HUES48 (cell line): ENCODE measurements at regions not wholly inside any gene's neighbourhood (a gene's known extent, or its start where the extent isn't known, plus 50 kb on each side); places are given as distances from the start of the nearest gene placed in this dataset.

Experiments used
- H3K27ac ChIP-seq: one replicate; pipeline ENCODE4 v1.7.0; 2013; ENCODE audit warnings: low read depth, low read length, inconsistent platforms
- H3K27me3 ChIP-seq: 2 replicates; pipeline ENCODE4 v1.6.1; 2013; ENCODE audit warnings: mild to moderate bottlenecking, low read length; ENCODE audit not compliant: control insufficient read depth, insufficient read depth
- H3K36me3 ChIP-seq: 2 replicates; pipeline ENCODE4 v1.6.1; 2013; ENCODE audit warnings: low read length; ENCODE audit not compliant: control insufficient read depth, insufficient read depth
- H3K4me1 ChIP-seq: 2 replicates; pipeline ENCODE4 v1.6.1; 2013; ENCODE audit warnings: mild to moderate bottlenecking, low read length; ENCODE audit not compliant: control insufficient read depth, insufficient read depth
- H3K4me3 ChIP-seq: 2 replicates; pipeline ENCODE4 v1.5.1; 2013; ENCODE audit warnings: mild to moderate bottlenecking, low read depth, low read length
- H3K9ac ChIP-seq: 2 replicates; pipeline ENCODE4 v1.6.1; 2013; ENCODE audit warnings: mild to moderate bottlenecking, low read depth, low read length, moderate library complexity
- H3K9me3 ChIP-seq: 2 replicates; pipeline ENCODE4 v1.6.1; 2013; ENCODE audit warnings: low read length; ENCODE audit not compliant: control insufficient read depth, insufficient read depth

DNA sequence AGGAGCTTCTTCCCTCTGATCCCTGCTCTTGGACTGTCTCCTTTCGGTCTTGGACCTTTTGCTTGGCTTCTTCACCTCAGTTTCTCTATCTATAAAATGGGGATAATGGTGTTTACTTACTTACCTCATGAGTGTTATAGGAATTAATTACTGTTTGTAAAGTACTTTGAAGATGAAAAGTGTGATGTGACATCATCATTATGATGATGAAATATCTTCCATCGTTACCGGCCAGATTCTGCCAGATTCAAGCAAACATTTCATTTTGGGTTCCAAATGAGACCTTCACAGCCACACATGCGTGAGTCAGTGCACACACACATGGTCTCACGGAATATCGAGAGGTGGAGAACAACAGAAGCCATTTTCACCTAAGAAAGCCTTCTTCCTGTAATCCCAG, 220.1 kb upstream of the RPL34 start:
- H3K9ac ChIP-seq: no peak overlapping the region
- H3K9me3 ChIP-seq: no peaks in the 10 kb centered on the region; the same call in 1 of the 2 replicates
- H3K36me3 ChIP-seq: no peaks in the 10 kb centered on the region
- H3K27me3 ChIP-seq: no peaks in the 10 kb centered on the region
- no peak overlapping the region for H3K4me3 ChIP-seq
- no peak overlapping the region for H3K27ac ChIP-seq
- H3K4me1 ChIP-seq: peaks cover 8% of the 10 kb centered on the region; the same call in 1 of the 2 replicates

DNA sequence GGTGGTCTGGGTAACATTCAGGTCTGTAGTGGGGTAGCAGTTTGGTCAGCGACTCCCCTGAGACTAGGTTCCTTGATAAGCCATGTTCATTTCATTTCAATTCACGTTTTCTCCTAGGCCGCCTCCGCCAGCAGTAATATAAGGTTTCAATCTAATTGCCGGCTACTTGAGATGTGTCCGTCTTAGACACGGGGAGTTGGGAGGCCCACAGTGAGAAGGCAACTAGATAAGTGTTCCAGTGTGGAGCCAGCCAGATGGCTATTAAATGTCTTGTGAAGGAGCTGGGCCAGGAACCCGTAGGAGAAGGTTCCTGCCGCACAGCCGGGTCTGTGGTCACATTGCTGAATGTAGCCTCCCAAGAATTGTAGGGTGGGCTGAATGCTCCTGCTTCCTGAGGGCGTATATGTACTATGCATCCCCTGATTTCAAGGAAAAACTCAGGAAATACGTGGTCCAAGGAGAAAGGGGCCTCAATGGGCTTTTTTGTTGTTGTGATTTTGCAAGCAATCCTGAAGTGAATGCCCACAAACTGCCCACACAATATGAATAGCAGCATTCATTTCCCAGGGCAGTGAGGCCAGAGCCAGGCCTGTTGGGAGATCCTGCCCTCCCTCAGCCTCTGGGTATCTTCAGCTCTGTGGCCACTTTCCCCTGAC, 220.6 kb upstream of the RPL34 start:
- Histone ChIP-seq H3K9me3 (no peaks in the 10 kb centered on the region; the same call in 1 of the 2 replicates), H3K36me3 (no peaks in the 10 kb centered on the region), H3K27me3 (no peaks in the 10 kb centered on the region), H3K4me3 (no peak overlapping the region), H3K4me1 (peaks cover 8% of the 10 kb centered on the region; the same call in 1 of the 2 replicates), H3K27ac (no peak overlapping the region), H3K9ac (no peak overlapping the region)

DNA sequence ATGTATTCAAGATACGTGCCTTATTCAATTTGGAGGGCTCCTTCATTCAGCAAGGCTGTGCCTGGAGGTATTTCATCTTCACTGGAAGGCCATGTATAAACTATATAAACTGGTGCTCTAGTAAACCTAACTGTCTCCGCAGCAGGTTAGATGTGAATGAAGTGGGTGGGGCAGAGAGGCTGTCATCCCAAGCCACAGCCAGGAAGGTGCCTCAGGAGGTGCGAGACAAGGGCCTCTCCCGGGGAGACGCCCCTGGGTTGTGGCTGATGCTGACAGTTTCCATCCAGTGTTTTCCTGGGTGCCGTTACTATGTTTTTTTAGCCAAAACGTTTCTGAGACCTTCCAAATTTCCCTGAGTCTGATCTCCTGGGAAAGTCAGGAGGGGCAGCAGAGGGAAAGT, 221.5 kb upstream of the RPL34 start:
- no peak overlapping the region for H3K9ac ChIP-seq
- H3K4me3 ChIP-seq: no peak overlapping the region
- H3K4me1 ChIP-seq: peaks cover 8% of the 10 kb centered on the region; the same call in 1 of the 2 replicates
- H3K9me3 ChIP-seq: no peaks in the 10 kb centered on the region
- H3K27ac ChIP-seq: no peak overlapping the region
- no peaks in the 10 kb centered on the region for H3K27me3 ChIP-seq
- no peaks in the 10 kb centered on the region for H3K36me3 ChIP-seq

DNA sequence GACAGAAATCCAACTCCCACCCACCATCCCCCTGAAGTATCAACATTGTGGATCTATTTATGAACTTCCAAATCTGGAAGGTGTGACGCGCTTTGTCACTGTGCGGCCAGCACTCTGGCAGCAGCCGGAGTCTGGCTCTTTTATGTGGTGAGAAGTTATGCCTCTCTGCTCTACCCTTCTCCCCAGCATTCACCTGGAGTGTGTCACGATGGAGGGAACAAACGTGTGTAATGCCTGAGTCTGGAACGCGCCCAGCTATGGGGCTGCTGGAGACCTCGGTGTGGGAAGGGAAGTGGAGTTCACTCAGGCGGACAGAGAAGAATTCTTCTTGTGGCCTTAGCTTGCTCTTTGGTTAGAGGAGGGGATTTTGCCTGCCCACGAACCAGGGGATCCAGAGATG, 222.1 kb upstream of the RPL34 start:
- Histone ChIP-seq H3K27ac (no peak overlapping the region), H3K9ac (no peak overlapping the region), H3K36me3 (no peaks in the 10 kb centered on the region), H3K9me3 (no peaks in the 10 kb centered on the region), H3K4me1 (peaks cover 8% of the 10 kb centered on the region; the same call in 1 of the 2 replicates), H3K27me3 (no peaks in the 10 kb centered on the region), H3K4me3 (no peak overlapping the region)

DNA sequence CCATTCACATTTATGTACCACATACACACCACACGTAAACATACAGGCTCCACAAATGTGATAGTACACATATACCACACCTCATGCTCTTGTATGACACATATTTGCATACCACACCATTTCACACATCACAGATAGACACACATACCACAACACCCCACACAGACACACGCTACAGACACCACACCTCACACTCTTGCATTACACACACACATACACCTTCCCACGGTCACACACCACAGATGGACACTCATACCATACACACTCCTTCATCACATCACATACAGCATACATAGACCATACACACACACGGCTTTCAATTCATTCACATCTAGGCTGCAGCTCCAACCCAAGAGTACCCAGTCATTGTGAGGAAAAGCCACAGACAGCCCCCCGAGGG, 222.5 kb upstream of the RPL34 start:
- H3K4me1 ChIP-seq: peaks cover 8% of the 10 kb centered on the region; the same call in 1 of the 2 replicates
- no peak overlapping the region for H3K9ac ChIP-seq
- no peak overlapping the region for H3K4me3 ChIP-seq
- H3K27me3 ChIP-seq: no peaks in the 10 kb centered on the region
- no peaks in the 10 kb centered on the region for H3K36me3 ChIP-seq
- H3K9me3 ChIP-seq: no peaks in the 10 kb centered on the region
- H3K27ac ChIP-seq: no peak overlapping the region

DNA sequence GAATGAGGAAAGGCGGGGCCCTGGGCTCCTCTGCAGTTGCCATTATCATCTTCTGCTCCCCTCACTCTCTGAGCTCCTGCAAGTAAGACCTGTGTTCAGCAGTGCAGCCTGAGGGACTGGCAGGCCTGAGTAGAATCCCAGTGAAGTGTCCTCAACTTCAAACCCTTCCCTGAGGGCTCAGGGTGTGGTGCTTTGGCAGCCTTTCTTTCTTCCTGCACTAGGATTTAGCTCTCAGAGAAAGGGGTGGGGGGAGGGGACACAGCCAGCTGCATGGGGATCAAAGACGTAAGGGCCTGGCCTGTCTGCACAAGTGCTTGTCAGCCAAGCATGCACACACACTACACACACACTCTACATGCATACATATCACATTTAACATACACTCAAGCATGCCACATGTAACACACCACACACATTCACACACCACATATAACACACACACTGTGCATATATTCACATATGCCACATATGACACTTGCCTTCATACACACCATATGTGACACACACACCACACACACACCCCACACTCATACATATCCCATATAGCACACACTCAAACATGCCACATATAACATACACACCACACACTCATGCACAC, 223.4 kb upstream of the RPL34 start:
- Histone ChIP-seq H3K4me3 (no peak overlapping the region), H3K27ac (no peak overlapping the region), H3K9me3 (no peaks in the 10 kb centered on the region), H3K9ac (no peak overlapping the region), H3K27me3 (no peaks in the 10 kb centered on the region), H3K36me3 (no peaks in the 10 kb centered on the region), H3K4me1 (peaks cover 8% of the 10 kb centered on the region; the same call in 1 of the 2 replicates)

DNA sequence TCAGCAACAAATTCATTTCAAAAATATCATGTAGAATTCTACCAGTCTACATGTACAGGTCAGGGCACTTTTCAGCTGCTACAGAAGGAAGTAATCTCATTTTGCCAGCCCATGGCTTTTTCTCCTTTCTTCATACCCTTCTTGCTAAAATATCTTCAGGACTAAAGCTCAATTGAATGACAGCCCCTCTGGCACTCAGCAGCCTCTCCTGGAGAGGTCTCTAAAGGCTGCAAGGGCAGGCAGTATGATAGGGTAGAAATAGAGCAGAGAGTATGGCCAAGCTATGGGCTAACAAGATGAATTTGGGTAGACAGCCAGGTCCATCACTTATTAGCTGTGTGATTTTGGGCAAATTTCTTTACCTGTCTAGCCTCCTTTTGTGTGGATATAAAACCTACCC, 224.6 kb upstream of the RPL34 start:
- Histone ChIP-seq H3K27ac (no peak overlapping the region), H3K9ac (no peak overlapping the region), H3K36me3 (no peaks in the 10 kb centered on the region), H3K27me3 (no peaks in the 10 kb centered on the region), H3K4me1 (peaks cover 8% of the 10 kb centered on the region; the same call in 1 of the 2 replicates), H3K4me3 (no peak overlapping the region), H3K9me3 (no peaks in the 10 kb centered on the region)

DNA sequence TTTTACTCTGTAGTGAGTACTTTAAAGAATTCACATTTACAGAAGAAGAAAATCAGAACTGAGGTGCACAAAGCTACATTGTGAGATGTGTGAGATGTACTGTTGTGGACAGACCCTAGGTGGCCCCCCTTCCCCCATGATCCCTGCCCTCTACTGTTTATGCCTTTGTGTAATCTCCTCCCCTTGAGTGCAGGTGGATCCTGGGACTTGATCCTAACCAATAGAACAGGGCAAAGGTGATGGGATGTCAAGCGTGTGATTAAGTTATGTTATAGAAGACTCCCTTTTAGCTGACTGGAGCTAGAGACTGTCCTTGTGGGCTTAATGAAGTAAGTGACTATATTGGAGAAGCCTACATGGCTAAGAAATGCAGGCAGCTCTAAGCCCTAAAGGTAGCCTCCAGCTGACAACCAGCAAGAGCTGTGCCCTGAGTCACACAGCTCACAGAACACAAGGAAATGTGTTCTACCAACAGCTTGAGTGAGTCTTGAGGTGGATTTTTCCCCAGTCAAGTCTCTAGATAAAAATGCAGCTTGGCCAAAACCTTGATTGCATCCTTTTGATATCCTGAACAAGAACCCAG, 225.2 kb upstream of the LEF1 start:
- no peaks in the 10 kb centered on the region for H3K27me3 ChIP-seq
- peaks cover 8% of the 10 kb centered on the region; the same call in 1 of the 2 replicates for H3K4me1 ChIP-seq
- H3K4me3 ChIP-seq: no peak overlapping the region
- no peaks in the 10 kb centered on the region for H3K36me3 ChIP-seq
- H3K9ac ChIP-seq: no peak overlapping the region
- no peaks in the 10 kb centered on the region for H3K9me3 ChIP-seq
- no peak overlapping the region for H3K27ac ChIP-seq

DNA sequence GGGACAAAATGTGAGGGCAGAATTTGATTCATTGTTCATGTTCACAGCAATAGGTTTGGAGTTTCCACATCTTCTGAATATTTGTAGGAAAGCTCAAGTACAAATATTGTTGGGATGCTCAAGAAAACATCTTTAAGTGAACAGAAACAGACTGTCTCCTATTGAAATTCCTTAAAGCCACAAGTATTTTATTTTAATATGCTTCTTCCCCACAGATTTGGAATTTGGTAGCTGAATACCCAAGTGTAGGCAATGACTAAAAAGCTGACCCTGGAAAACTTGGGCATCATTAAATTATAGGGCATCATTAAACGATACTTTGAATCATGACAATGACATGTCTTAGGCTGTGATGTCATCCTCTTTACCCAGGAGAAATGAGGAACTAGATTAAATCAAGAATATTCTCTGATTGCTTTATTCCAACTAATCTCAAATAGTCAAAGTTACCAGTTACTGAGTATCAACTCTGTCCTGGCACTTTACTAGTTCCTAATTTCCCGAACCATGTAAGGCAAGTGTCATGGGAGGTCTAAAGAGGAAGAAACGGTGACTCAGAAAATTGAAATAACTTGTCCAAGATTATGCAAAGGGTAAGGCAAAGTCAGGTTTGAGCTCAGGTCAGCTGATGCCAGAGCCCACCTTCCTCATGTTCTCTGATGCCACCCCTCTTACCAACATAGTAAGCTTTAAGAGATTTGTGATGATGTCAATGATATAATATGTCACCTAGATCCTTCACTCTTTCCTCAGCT, 223.1 kb upstream of the LEF1 start:
- Histone ChIP-seq H3K4me1 (peaks cover 7% of the 10 kb centered on the region; the same call in 1 of the 2 replicates), H3K27me3 (no peaks in the 10 kb centered on the region), H3K36me3 (no peaks in the 10 kb centered on the region), H3K4me3 (no peak overlapping the region), H3K9ac (no peak overlapping the region), H3K9me3 (no peaks in the 10 kb centered on the region), H3K27ac (no peak overlapping the region)

DNA sequence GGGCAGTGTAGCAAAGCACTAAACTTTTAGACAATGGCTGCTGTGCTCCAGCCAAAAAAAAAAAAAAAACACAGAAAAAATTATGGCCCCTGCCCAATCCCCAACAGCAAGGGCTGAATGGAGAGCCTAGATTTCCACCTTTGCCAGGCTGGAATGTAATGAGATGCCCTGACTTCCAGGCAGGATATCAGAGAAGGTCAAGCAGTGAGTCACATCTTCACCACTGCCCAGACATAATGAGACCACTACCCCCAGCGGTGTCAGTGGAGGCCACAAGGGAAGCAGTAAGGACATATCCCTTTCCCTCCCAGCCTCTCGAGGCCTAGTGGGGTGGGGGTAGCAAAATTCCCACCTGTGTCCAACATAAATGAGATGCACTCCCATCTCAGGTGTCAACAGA, 216.3 kb upstream of the LEF1 start:
- Histone ChIP-seq H3K27me3 (no peaks in the 10 kb centered on the region), H3K4me1 (no peaks in the 10 kb centered on the region), H3K36me3 (no peaks in the 10 kb centered on the region), H3K27ac (no peak overlapping the region), H3K9ac (no peak overlapping the region), H3K4me3 (no peak overlapping the region), H3K9me3 (no peaks in the 10 kb centered on the region)

DNA sequence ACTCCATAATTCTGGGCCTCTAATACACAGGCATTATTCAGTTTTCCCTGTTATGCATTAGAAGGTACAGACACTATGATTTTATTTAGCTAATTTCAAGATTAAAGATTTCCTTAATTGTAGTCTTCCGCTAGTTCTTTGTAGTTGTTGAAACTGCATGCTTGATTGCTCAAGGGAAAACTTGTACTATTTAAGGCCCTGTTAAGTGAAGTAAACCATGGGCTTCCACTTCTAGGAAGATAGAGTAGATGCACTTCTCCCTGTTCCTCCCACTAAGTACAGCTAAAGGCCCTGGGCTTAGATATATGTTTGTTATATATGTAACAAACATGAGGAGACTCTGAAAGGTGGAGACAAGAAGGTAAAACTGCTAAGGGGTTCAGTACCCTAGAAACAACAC, 215.8 kb upstream of the LEF1 start:
- Histone ChIP-seq H3K9ac (no peak overlapping the region), H3K36me3 (no peaks in the 10 kb centered on the region), H3K27me3 (no peaks in the 10 kb centered on the region), H3K4me1 (no peaks in the 10 kb centered on the region), H3K27ac (no peak overlapping the region), H3K9me3 (no peaks in the 10 kb centered on the region), H3K4me3 (no peak overlapping the region)
